ENCODE measurements at regions not wholly inside any gene's neighbourhood (a gene's known extent, or its start where the extent isn't known, plus 50 kb on each side); places are given as distances from the start of the nearest gene placed in this dataset.
"Not testable (repeated sequence)": the region's sequence is repeated elsewhere in the genome, so short reads cannot be mapped to it uniquely, and the experiment has no call there.

DNA sequence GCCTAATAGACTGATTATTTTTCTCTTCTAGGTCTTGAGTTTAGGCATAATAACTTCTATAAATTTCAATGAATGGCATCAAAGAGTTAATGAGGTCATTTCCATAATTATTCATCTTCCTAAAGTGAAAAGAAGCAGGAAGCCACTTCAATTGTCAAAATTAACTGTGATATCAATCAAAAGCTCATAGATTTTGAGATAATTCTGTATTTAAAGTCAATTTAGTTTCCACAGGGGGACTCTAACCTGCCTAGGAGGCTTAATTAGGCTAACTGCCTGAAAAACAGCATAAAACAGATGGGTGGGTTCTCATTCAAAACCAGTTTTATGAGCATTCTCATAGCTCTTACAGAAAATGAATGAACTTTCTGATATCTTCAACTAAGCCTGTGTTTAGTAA is 177.8 kb downstream of the OTOL1 start (continued):
- TF ChIP-seq ZBTB21 (CRISPR knock-in tag; IDR thresholded peaks at IDR 0.05; ENCODE audit: borderline replicate concordance) (no peak), ZNF263 (CRISPR knock-in tag; IDR thresholded peaks at IDR 0.05; ENCODE audit: low read depth) (no peak), FOXP1 (CRISPR knock-in tag; IDR thresholded peaks at IDR 0.05; ENCODE audit: borderline replicate concordance) (no peak), ZNF317 (CRISPR knock-in tag; IDR thresholded peaks at IDR 0.05; ENCODE audit: borderline replicate concordance, low read depth) (no peak)

DNA sequence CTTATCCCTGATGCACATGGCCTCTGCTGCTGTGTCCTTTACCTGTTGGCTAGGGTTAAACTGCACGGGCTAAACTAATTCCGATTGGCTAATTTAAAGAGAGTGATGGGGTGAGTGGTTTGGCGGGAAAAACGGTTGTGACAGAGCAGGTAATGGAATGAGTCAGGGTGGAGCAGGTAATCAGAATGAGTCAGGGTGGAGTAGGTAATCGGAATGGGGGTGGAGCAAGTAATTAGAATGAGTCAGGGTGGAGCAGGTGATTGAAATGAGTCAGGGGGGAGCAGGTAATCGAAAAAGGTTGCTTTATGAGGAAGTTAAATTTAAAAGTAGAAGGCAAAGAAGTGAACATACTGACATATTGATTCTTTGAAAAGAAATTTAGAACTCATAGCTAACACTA is 185.2 kb downstream of the OTOL1 start:
- H3K9me3 Mint-ChIP-seq: peaks cover 37% of the 10 kb centered on the region
- POLR2A ChIA-PET; H3K27ac Mint-ChIP-seq; H3K27me3 Mint-ChIP-seq (ENCODE audit: low read depth); H3K36me3 Mint-ChIP-seq; H3K4me3 Mint-ChIP-seq; ATAC-seq; DNase-seq (ENCODE audit: low spot score); CTCF ChIA-PET: not testable (repeated sequence)
- peaks cover 11% of the 10 kb centered on the region; the same call in 1 of the 2 replicates for H3K4me1 Mint-ChIP-seq

DNA sequence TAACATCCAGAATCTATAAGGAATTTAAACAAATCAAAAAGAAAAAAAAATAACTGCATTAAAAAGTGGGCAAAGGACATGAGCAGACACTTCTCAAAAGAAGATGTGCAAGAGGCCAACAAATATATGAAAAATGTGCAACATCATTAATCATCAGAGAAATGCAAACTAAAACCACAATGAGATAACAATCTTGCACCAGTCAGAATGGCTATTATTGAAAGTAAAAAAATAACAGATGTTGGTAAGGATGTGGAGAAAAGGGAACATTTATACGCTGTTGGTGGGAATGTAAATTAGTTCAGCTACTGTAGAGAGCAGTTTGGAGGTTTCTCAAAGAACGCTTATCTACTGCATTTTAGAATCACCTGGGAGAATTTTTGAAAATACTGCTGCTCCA is 186.1 kb downstream of the OTOL1 start:
- DNase-seq (ENCODE audit: low spot score) (no peak), ATAC-seq (no peak)
- TF ChIP-seq, protein P1, sequence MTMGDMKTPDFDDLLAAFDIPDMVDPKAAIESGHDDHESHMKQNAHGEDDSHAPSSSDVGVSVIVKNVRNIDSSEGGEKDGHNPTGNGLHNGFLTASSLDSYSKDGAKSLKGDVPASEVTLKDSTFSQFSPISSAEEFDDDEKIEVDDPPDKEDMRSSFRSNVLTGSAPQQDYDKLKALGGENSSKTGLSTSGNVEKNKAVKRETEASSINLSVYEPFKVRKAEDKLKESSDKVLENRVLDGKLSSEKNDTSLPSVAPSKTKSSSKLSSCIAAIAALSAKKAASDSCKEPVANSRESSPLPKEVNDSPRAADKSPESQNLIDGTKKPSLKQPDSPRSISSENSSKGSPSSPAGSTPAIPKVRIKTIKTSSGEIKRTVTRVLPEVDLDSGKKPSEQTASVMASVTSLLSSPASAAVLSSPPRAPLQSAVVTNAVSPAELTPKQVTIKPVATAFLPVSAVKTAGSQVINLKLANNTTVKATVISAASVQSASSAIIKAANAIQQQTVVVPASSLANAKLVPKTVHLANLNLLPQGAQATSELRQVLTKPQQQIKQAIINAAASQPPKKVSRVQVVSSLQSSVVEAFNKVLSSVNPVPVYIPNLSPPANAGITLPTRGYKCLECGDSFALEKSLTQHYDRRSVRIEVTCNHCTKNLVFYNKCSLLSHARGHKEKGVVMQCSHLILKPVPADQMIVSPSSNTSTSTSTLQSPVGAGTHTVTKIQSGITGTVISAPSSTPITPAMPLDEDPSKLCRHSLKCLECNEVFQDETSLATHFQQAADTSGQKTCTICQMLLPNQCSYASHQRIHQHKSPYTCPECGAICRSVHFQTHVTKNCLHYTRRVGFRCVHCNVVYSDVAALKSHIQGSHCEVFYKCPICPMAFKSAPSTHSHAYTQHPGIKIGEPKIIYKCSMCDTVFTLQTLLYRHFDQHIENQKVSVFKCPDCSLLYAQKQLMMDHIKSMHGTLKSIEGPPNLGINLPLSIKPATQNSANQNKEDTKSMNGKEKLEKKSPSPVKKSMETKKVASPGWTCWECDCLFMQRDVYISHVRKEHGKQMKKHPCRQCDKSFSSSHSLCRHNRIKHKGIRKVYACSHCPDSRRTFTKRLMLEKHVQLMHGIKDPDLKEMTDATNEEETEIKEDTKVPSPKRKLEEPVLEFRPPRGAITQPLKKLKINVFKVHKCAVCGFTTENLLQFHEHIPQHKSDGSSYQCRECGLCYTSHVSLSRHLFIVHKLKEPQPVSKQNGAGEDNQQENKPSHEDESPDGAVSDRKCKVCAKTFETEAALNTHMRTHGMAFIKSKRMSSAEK (CRISPR knock-in tag; IDR thresholded peaks at IDR 0.05; ENCODE audit: borderline replicate concordance): no peak
- no peak for TF ChIP-seq ZNF121 (CRISPR knock-in tag; IDR thresholded peaks at IDR 0.05)
- TF ChIP-seq, protein P2, sequence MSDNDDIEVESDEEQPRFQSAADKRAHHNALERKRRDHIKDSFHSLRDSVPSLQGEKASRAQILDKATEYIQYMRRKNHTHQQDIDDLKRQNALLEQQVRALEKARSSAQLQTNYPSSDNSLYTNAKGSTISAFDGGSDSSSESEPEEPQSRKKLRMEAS (CRISPR knock-in tag; IDR thresholded peaks at IDR 0.05): no peak
- TF ChIP-seq, protein P3, sequence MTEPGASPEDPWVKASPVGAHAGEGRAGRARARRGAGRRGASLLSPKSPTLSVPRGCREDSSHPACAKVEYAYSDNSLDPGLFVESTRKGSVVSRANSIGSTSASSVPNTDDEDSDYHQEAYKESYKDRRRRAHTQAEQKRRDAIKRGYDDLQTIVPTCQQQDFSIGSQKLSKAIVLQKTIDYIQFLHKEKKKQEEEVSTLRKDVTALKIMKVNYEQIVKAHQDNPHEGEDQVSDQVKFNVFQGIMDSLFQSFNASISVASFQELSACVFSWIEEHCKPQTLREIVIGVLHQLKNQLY (CRISPR knock-in tag; IDR thresholded peaks at IDR 0.05): no peak
- TF ChIP-seq, protein P4, sequence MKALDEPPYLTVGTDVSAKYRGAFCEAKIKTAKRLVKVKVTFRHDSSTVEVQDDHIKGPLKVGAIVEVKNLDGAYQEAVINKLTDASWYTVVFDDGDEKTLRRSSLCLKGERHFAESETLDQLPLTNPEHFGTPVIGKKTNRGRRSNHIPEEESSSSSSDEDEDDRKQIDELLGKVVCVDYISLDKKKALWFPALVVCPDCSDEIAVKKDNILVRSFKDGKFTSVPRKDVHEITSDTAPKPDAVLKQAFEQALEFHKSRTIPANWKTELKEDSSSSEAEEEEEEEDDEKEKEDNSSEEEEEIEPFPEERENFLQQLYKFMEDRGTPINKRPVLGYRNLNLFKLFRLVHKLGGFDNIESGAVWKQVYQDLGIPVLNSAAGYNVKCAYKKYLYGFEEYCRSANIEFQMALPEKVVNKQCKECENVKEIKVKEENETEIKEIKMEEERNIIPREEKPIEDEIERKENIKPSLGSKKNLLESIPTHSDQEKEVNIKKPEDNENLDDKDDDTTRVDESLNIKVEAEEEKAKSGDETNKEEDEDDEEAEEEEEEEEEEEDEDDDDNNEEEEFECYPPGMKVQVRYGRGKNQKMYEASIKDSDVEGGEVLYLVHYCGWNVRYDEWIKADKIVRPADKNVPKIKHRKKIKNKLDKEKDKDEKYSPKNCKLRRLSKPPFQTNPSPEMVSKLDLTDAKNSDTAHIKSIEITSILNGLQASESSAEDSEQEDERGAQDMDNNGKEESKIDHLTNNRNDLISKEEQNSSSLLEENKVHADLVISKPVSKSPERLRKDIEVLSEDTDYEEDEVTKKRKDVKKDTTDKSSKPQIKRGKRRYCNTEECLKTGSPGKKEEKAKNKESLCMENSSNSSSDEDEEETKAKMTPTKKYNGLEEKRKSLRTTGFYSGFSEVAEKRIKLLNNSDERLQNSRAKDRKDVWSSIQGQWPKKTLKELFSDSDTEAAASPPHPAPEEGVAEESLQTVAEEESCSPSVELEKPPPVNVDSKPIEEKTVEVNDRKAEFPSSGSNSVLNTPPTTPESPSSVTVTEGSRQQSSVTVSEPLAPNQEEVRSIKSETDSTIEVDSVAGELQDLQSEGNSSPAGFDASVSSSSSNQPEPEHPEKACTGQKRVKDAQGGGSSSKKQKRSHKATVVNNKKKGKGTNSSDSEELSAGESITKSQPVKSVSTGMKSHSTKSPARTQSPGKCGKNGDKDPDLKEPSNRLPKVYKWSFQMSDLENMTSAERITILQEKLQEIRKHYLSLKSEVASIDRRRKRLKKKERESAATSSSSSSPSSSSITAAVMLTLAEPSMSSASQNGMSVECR (CRISPR knock-in tag; IDR thresholded peaks at IDR 0.05; ENCODE audit: borderline replicate concordance): no peak
- TF ChIP-seq, protein P5, sequence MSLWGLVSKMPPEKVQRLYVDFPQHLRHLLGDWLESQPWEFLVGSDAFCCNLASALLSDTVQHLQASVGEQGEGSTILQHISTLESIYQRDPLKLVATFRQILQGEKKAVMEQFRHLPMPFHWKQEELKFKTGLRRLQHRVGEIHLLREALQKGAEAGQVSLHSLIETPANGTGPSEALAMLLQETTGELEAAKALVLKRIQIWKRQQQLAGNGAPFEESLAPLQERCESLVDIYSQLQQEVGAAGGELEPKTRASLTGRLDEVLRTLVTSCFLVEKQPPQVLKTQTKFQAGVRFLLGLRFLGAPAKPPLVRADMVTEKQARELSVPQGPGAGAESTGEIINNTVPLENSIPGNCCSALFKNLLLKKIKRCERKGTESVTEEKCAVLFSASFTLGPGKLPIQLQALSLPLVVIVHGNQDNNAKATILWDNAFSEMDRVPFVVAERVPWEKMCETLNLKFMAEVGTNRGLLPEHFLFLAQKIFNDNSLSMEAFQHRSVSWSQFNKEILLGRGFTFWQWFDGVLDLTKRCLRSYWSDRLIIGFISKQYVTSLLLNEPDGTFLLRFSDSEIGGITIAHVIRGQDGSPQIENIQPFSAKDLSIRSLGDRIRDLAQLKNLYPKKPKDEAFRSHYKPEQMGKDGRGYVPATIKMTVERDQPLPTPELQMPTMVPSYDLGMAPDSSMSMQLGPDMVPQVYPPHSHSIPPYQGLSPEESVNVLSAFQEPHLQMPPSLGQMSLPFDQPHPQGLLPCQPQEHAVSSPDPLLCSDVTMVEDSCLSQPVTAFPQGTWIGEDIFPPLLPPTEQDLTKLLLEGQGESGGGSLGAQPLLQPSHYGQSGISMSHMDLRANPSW (CRISPR knock-in tag; conservative IDR thresholded peaks at IDR 0.05; ENCODE audit: low read depth): no peak
- TF ChIP-seq FOXP1 (CRISPR knock-in tag; IDR thresholded peaks at IDR 0.05; ENCODE audit: borderline replicate concordance): no peak
- no peak for TF ChIP-seq NR1H2 (CRISPR knock-in tag; IDR thresholded peaks at IDR 0.05)
- Mint-ChIP-seq H3K9me3 (peaks cover 37% of the 10 kb centered on the region), H3K27me3 (ENCODE audit: low read depth) (no peaks in the 10 kb centered on the region; the same call in 1 of the 2 replicates), H3K4me3 (no peak overlapping the region), H3K36me3 (peaks cover 7% of the 10 kb centered on the region), H3K4me1 (peaks cover 11% of the 10 kb centered on the region; the same call in 1 of the 2 replicates), H3K27ac (no peak overlapping the region)
- CTCF ChIA-PET: no interaction called here
- POLR2A ChIA-PET: no interaction called here

Measured in WTC11 (cell line).